Chondrocyte (in vitro differentiated cells): ENCODE measurements at regions not wholly inside any gene's neighbourhood (a gene's known extent, or its start where the extent isn't known, plus 50 kb on each side); places are given as distances from the start of the nearest gene placed in this dataset.

Experiments
- DNase-seq: peaks from one replicate; pipeline ENCODE4 v3.0.0; 2021; ENCODE audit warnings: mixed read lengths, low spot score
- H3K27ac Mint-ChIP-seq: one replicate; pipeline ENCODE4 v1.8.0; 2021; ENCODE audit warnings: mild to moderate bottlenecking, moderate library complexity, mixed read lengths; ENCODE audit not compliant: unreplicated experiment
- H3K27me3 Mint-ChIP-seq: 2 replicates; pipeline ENCODE4 v1.8.0; 2021; ENCODE audit warnings: low read depth, mixed read lengths
- H3K36me3 Mint-ChIP-seq: 2 replicates; pipeline ENCODE4 v1.8.0; 2021; ENCODE audit warnings: low read depth, mixed read lengths
- H3K4me1 Mint-ChIP-seq: 2 replicates; pipeline ENCODE4 v1.8.0; 2021; ENCODE audit warnings: low read depth, mild to moderate bottlenecking, mixed read lengths
- H3K4me3 Mint-ChIP-seq: one replicate; pipeline ENCODE4 v1.8.0; 2021; ENCODE audit warnings: mild to moderate bottlenecking, moderate library complexity, mixed read lengths; ENCODE audit not compliant: unreplicated experiment
- H3K9me3 Mint-ChIP-seq: 2 replicates; pipeline ENCODE4 v1.8.0; 2021; ENCODE audit warnings: low read depth, mixed read lengths
- TF ChIP-seq, protein P1 (sequence below): fragments of 200-600 bp; sonication (generic); IDR thresholded peaks from 2 replicates; pipeline ENCODE4 v1.5.0; 2021; ENCODE audit warnings: antibody characterized with exemption, mild to moderate bottlenecking, moderate library complexity

DNA sequence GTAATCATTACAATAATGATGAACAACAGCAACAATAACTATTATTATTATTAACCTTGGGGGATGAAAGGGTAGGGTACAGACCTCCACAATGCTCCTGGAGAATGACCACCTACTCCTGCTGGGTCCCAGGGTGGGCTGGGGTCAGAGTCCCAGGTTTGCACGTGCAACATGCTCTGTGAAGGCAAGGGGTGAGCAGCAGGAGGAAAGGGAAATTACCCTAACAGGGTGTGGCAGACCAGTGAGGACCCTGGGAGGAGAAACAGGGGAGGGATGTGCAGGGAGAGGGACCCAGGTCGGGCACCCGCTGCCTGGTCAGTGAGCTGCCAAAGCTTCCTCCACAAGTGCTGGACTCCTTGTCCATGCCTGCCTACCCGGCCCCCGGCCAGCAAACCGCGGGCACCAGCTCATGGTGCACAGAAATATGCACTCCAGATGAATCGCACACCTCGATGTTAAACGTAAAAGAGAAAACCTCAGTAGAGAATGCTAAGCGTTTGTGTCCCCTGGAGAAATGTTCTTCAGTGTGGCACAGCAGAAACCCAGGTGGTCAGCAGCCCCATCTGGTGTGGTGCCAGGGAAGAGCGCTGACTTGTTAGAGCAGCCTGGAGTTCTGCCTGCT is 767.1 kb downstream of the KCNJ18 start:
- Mint-ChIP-seq H3K27ac (no peak overlapping the region), H3K9me3 (peaks cover 62% of the 10 kb centered on the region)
- TF ChIP-seq, protein P1, sequence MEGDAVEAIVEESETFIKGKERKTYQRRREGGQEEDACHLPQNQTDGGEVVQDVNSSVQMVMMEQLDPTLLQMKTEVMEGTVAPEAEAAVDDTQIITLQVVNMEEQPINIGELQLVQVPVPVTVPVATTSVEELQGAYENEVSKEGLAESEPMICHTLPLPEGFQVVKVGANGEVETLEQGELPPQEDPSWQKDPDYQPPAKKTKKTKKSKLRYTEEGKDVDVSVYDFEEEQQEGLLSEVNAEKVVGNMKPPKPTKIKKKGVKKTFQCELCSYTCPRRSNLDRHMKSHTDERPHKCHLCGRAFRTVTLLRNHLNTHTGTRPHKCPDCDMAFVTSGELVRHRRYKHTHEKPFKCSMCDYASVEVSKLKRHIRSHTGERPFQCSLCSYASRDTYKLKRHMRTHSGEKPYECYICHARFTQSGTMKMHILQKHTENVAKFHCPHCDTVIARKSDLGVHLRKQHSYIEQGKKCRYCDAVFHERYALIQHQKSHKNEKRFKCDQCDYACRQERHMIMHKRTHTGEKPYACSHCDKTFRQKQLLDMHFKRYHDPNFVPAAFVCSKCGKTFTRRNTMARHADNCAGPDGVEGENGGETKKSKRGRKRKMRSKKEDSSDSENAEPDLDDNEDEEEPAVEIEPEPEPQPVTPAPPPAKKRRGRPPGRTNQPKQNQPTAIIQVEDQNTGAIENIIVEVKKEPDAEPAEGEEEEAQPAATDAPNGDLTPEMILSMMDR: no peak

DNA sequence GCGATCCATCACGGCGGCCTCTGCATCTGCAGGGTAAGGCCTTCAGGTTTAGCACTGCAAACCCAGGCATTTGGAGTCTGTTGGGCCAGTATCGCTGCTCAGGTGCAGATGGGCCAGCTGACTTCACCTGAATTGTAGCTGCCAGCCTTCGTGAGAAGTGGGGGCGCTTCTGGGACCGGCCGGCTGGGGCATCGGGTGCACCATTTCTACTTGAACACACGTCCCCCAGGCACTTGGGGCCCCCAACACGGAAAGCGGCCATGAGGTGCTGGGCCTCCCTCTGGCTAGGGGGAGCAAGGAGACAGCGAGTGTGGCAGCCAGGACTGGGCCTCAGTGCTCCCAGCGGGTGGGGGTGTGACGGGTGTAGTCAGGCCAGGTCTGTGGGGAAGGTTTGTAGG is 767.6 kb downstream of the KCNJ18 start:
- TF ChIP-seq, protein P1: no peak
- Mint-ChIP-seq H3K27ac (no peak overlapping the region), H3K36me3 (no peaks in the 10 kb centered on the region), H3K27me3 (no peaks in the 10 kb centered on the region), H3K4me3 (no peak overlapping the region), H3K9me3 (peaks cover 62% of the 10 kb centered on the region), H3K4me1 (no peaks in the 10 kb centered on the region)
- no peak for DNase-seq

More for the DNA sequence above, 767.1 kb downstream of the KCNJ18 start:
- Mint-ChIP-seq H3K4me3 (no peak overlapping the region), H3K4me1 (no peaks in the 10 kb centered on the region), H3K36me3 (no peaks in the 10 kb centered on the region), H3K27me3 (no peaks in the 10 kb centered on the region)
- DNase-seq: no peak

DNA sequence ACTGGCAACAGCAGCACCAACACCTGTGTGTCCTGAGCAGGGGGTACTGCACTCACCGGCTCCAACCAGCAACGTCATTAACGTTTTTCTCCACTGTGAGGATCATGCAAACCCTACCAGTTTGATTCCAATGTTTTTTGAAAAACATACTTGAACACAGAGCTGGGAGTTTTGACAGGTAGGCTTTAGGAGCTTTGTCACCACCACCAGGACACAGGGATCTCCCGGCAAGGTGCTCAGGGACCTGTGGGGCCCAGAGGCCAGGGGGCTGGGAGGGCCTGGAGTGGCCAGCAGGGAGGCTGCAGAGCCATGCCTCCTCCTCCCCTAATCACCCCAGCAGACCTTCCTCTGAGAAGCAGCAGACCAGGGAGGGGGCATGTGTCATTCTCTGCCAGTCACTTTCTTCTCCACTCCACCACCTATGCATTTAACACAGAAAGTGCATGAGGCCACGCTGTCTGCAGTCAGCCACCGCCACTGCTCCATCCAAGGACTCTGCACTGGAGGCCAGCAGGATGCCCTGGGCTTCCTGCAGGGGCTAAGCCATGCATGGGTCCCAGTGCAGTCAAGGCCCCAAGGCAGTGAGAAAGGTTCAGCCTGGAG is 768.2 kb downstream of the KCNJ18 start:
- Mint-ChIP-seq H3K27me3 (no peaks in the 10 kb centered on the region), H3K36me3 (no peaks in the 10 kb centered on the region), H3K4me1 (no peaks in the 10 kb centered on the region), H3K27ac (no peak overlapping the region), H3K9me3 (peaks cover 64% of the 10 kb centered on the region), H3K4me3 (no peak overlapping the region)
- DNase-seq: no peak
- TF ChIP-seq, protein P1: no peak

DNA sequence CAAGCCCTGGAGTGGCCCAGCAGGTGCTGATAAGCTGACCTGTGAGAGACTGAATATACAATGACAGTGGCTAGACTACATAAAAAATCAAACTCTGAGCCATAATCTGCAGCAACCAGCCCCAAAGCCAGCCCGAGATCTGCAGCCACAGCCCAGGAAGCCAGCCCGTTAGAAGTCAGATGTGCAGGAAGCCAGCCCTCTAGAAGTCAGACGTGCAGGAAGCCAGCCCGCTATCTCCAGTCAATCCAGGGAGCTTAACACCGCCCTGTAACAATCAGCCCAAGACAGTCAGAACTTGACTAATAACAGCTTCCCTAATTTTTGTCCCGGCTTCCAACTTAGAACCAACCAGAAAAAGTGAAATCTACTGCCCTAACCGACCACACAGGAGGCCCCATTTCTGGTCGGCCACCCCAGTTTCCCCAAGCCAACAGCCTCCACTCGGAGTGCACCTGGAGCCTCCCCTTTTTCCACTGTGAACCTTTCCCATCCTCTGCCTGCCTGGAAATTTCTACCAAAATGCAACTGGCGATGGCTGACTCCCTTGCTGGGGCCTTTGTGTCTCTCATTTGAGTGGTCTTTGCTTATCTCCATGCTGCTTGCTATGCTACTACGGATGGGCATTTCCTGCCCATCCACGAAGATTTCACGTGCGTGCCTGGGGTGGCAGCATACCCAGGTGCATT is 769.3 kb downstream of the KCNJ18 start:
- Mint-ChIP-seq H3K9me3 (peaks cover 61% of the 10 kb centered on the region), H3K4me1 (no peaks in the 10 kb centered on the region), H3K36me3 (no peaks in the 10 kb centered on the region), H3K27me3 (no peaks in the 10 kb centered on the region), H3K27ac (no peak overlapping the region), H3K4me3 (no peak overlapping the region)
- TF ChIP-seq, protein P1: no peak
- no peak for DNase-seq

DNA sequence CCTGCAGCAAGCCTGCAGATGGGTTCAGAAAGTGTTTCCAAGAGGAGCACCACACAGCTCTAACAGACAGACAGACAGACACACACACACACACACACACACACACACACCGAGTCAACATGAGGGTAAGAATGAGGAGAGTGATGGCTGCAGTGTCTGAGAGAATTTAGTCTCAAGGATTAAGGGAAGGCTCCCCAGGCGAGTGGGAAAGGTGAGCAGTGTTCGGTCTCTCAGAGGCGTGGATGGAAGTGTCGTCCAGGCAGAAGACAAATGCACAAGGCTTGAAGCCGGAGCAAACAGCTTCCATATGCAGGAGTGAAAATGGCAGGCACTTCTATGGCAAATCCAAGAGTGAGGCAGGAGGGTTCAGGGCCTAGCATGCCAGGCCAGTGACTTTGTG is 770.1 kb downstream of the KCNJ18 start:
- Mint-ChIP-seq H3K27ac (peak overlapping the region; percentile 25), H3K27me3 (no peaks in the 10 kb centered on the region), H3K4me3 (no peak overlapping the region), H3K36me3 (no peaks in the 10 kb centered on the region), H3K4me1 (no peaks in the 10 kb centered on the region), H3K9me3 (peaks cover 59% of the 10 kb centered on the region)
- no peak for DNase-seq
- TF ChIP-seq, protein P1: no peak
